NCI-H2171 treated with DMSO at 0.1 percent for 48 hours (cell line): ENCODE measurements at regions not wholly inside any gene's neighbourhood (a gene's known extent, or its start where the extent isn't known, plus 50 kb on each side); places are given as distances from the start of the nearest gene placed in this dataset.

ENCODE experiments used
- DNase-seq: peaks from one replicate; lab custom pipeline; 2025; lab: John Stamatoyannopoulos, UW

- DNase-seq = no peak
These were observed 148.9 kb upstream of the GULP1 start for GRCh38 chr2:188142636-188143295.

GRCh38 chr2:188145885-188146284 is 145.8 kb upstream of the GULP1 start:
- DNase-seq = no peak

- DNase-seq = no peak
These were observed 144.8 kb upstream of the GULP1 start for GRCh38 chr2:188146888-188147287.

- no peak for DNase-seq
These were observed 140.0 kb upstream of the GULP1 start for GRCh38 chr2:188151670-188152069.

- no peak for DNase-seq
These were observed 133.2 kb upstream of the GULP1 start for GRCh38 chr2:188158337-188159100.

GRCh38 chr2:188159484-188159883 is 132.2 kb upstream of the GULP1 start:
- DNase-seq = no peak

GRCh38 chr2:188170356-188170755 is 121.3 kb upstream of the GULP1 start:
- DNase-seq = no peak

- no peak for DNase-seq
These were observed 115.1 kb upstream of the GULP1 start for GRCh38 chr2:188176620-188177019.

GRCh38 chr2:188181067-188181838 is 110.4 kb upstream of the GULP1 start:
- DNase-seq = no peak

- no peak for DNase-seq
These were observed 109.8 kb upstream of the GULP1 start for GRCh38 chr2:188181884-188182283.

GRCh38 chr2:188187726-188188125 is 103.9 kb upstream of the GULP1 start:
- DNase-seq = no peak

GRCh38 chr2:188189356-188189755 is 102.3 kb upstream of the GULP1 start:
- DNase-seq = no peak

- no peak for DNase-seq
These were observed 98.4 kb upstream of the GULP1 start for GRCh38 chr2:188193230-188193629.

GRCh38 chr2:188196343-188197008 is 95.2 kb upstream of the GULP1 start:
- no peak for DNase-seq

- DNase-seq = no peak
These were observed 92.0 kb upstream of the GULP1 start for GRCh38 chr2:188199716-188200128.

GRCh38 chr2:188201639-188202038 is 90.0 kb upstream of the GULP1 start:
- no peak for DNase-seq

- DNase-seq = no peak
These were observed 88.9 kb upstream of the GULP1 start for GRCh38 chr2:188202777-188203176.

GRCh38 chr2:188203776-188204175 is 87.9 kb upstream of the GULP1 start:
- no peak for DNase-seq

- no peak for DNase-seq
These were observed 86.8 kb upstream of the GULP1 start for GRCh38 chr2:188204824-188205223.

GRCh38 chr2:188207554-188207953 is 84.1 kb upstream of the GULP1 start:
- DNase-seq = no peak

- no peak for DNase-seq
These were observed 82.5 kb upstream of the GULP1 start for GRCh38 chr2:188209218-188209617.

- no peak for DNase-seq
These were observed 74.4 kb upstream of the GULP1 start for GRCh38 chr2:188217264-188217663.
